DOHH2 (cell line): ENCODE measurements at regions not wholly inside any gene's neighbourhood (a gene's known extent, or its start where the extent isn't known, plus 50 kb on each side); places are given as distances from the start of the nearest gene placed in this dataset.

Experiments used
- H3F3A ChIP-seq: fragments of 200-600 bp; sonication (generic), shearing (Covaris generic); 2 replicates; pipeline ENCODE4 v1.6.0; 2016; ENCODE audit warnings: antibody characterized with exemption, mild to moderate bottlenecking; ENCODE audit not compliant: control insufficient read depth, insufficient read depth
- H3K27ac ChIP-seq: fragments of 200-600 bp; sonication (generic); 2 replicates; pipeline ENCODE4 v1.5.1; 2014; ENCODE audit warnings: low read depth, mild to moderate bottlenecking, low read length, moderate library complexity
- H3K27me3 ChIP-seq: fragments of 200-600 bp; sonication (generic); 2 replicates; pipeline ENCODE4 v1.6.1; 2014; ENCODE audit warnings: mild to moderate bottlenecking, low read length, mixed read lengths; ENCODE audit not compliant: control insufficient read depth
- H3K36me3 ChIP-seq: fragments of 200-600 bp; sonication (generic); 2 replicates; pipeline ENCODE4 v1.6.1; 2014; ENCODE audit warnings: mild to moderate bottlenecking, low read length, moderate library complexity, mixed read lengths; ENCODE audit not compliant: control insufficient read depth
- H3K4me1 ChIP-seq: fragments of 200-600 bp; sonication (generic); 2 replicates; pipeline ENCODE4 v1.6.1; 2014; ENCODE audit warnings: mild to moderate bottlenecking, low read length, mixed read lengths; ENCODE audit not compliant: control insufficient read depth
- H3K4me2 ChIP-seq: fragments of 200-600 bp; sonication (generic); 2 replicates; pipeline ENCODE4 v1.6.0; 2014; ENCODE audit warnings: mild to moderate bottlenecking, low read length, moderate library complexity
- H3K4me3 ChIP-seq: fragments of 200-600 bp; sonication (generic); 2 replicates; pipeline ENCODE4 v1.5.1; 2014; ENCODE audit warnings: mild to moderate bottlenecking, low read length, mixed read lengths
- H3K79me2 ChIP-seq: fragments of 200-600 bp; sonication (generic); 2 replicates; pipeline ENCODE4 v1.6.1; 2014; ENCODE audit warnings: mild to moderate bottlenecking, low read length, mixed read lengths; ENCODE audit not compliant: control insufficient read depth
- H3K9me2 ChIP-seq: fragments of 200-600 bp; sonication (generic); replicated peaks from 2 replicates; pipeline ENCODE4 v1.6.1; 2014; ENCODE audit warnings: mild to moderate bottlenecking, low read length, mixed read lengths; ENCODE audit not compliant: control insufficient read depth
- H3K9me3 ChIP-seq: fragments of 200-600 bp; sonication (generic); 2 replicates; pipeline ENCODE4 v1.6.1; 2014; ENCODE audit warnings: antibody characterized with exemption, low read length, mixed read lengths; ENCODE audit not compliant: control insufficient read depth, insufficient read depth
- H4K20me1 ChIP-seq: fragments of 200-600 bp; sonication (generic); 2 replicates; pipeline ENCODE4 v1.6.0; 2014; ENCODE audit warnings: low read depth, mild to moderate bottlenecking, antibody characterized with exemption, low read length, moderate library complexity; ENCODE audit not compliant: control insufficient read depth, insufficient read depth
- EZH2phosphoT487 ChIP-seq: fragments of 200-600 bp; sonication (generic); IDR thresholded peaks from 2 replicates; pipeline ENCODE4 v1.6.1; 2017; ENCODE audit warnings: borderline replicate concordance, mild to moderate bottlenecking, antibody characterized with exemption, low read length, moderate library complexity, mixed read lengths
- TF ChIP-seq, protein P1 (sequence below): fragments of 200-600 bp; sonication (generic); IDR thresholded peaks from one replicate; pipeline ENCODE4 v1.5.1; 2014; ENCODE audit warnings: antibody characterized with exemption, mild to moderate bottlenecking, low read depth, low read length; ENCODE audit not compliant: poor library complexity, severe bottlenecking

- H3K36me3 ChIP-seq: no peaks in the 10 kb centered on the region
- peaks cover 10% of the 10 kb centered on the region for H3K4me1 ChIP-seq
- H3K4me2 ChIP-seq: no peak overlapping the region
- H3K27me3 ChIP-seq: no peaks in the 10 kb centered on the region
- peaks cover 10% of the 10 kb centered on the region; the same call in 1 of the 2 replicates for H3K9me3 ChIP-seq
- H3F3A ChIP-seq: no peaks in the 10 kb centered on the region
- no peaks in the 10 kb centered on the region for H4K20me1 ChIP-seq
- H3K9me2 ChIP-seq: no peaks in the 10 kb centered on the region
- no peak overlapping the region for H3K4me3 ChIP-seq
- TF ChIP-seq EZH2phosphoT487: no peak
- TF ChIP-seq, protein P1, sequence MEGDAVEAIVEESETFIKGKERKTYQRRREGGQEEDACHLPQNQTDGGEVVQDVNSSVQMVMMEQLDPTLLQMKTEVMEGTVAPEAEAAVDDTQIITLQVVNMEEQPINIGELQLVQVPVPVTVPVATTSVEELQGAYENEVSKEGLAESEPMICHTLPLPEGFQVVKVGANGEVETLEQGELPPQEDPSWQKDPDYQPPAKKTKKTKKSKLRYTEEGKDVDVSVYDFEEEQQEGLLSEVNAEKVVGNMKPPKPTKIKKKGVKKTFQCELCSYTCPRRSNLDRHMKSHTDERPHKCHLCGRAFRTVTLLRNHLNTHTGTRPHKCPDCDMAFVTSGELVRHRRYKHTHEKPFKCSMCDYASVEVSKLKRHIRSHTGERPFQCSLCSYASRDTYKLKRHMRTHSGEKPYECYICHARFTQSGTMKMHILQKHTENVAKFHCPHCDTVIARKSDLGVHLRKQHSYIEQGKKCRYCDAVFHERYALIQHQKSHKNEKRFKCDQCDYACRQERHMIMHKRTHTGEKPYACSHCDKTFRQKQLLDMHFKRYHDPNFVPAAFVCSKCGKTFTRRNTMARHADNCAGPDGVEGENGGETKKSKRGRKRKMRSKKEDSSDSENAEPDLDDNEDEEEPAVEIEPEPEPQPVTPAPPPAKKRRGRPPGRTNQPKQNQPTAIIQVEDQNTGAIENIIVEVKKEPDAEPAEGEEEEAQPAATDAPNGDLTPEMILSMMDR: no peak
- H3K79me2 ChIP-seq: no peaks in the 10 kb centered on the region
- no peak overlapping the region for H3K27ac ChIP-seq
These were observed 144.7 kb upstream of the ZNF608 start for GRCh38 chr5:124891179-124891578.

GRCh38 chr5:124892185-124892848, 145.9 kb upstream of the ZNF608 start:
- Histone ChIP-seq H3K79me2 (no peaks in the 10 kb centered on the region), H4K20me1 (no peaks in the 10 kb centered on the region), H3K27me3 (no peaks in the 10 kb centered on the region), H3F3A (no peaks in the 10 kb centered on the region), H3K27ac (no peak overlapping the region), H3K9me3 (peaks cover 10% of the 10 kb centered on the region; the same call in 1 of the 2 replicates), H3K9me2 (no peaks in the 10 kb centered on the region), H3K4me1 (peaks cover 10% of the 10 kb centered on the region), H3K36me3 (no peaks in the 10 kb centered on the region), H3K4me3 (no peak overlapping the region), H3K4me2 (no peak overlapping the region)
- TF ChIP-seq, protein P1: no peak
- no peak for TF ChIP-seq EZH2phosphoT487

- H3K4me2 ChIP-seq: no peak overlapping the region
- peaks cover 10% of the 10 kb centered on the region; the same call in 1 of the 2 replicates for H3K9me3 ChIP-seq
- no peak overlapping the region for H3K27ac ChIP-seq
- no peaks in the 10 kb centered on the region for H3K4me1 ChIP-seq
- H3K9me2 ChIP-seq: no peaks in the 10 kb centered on the region
- H3K4me3 ChIP-seq: no peak overlapping the region
- H4K20me1 ChIP-seq: no peaks in the 10 kb centered on the region
- H3K27me3 ChIP-seq: no peaks in the 10 kb centered on the region
- H3K36me3 ChIP-seq: no peaks in the 10 kb centered on the region
- no peaks in the 10 kb centered on the region for H3K79me2 ChIP-seq
- no peaks in the 10 kb centered on the region for H3F3A ChIP-seq
- TF ChIP-seq, protein P1: no peak
- no peak for TF ChIP-seq EZH2phosphoT487
These were observed 148.1 kb upstream of the ZNF608 start for GRCh38 chr5:124894541-124894940.
